CD4-positive, alpha-beta T cell treated with Interleukin-12 subunit alpha and Interleukin-12 subunit beta, for 1 hour (primary cell): ENCODE measurements at regions not wholly inside any gene's neighbourhood (a gene's known extent, or its start where the extent isn't known, plus 50 kb on each side); places are given as distances from the start of the nearest gene placed in this dataset.
"Not testable (repeated sequence)": the region's sequence is repeated elsewhere in the genome, so short reads cannot be mapped to it uniquely, and the experiment has no call there.

Source experiments
- DNase-seq: peaks from one replicate; pipeline ENCODE4 v3.0.0-alpha.2; 2020

- no peak for DNase-seq
These were observed 69.7 kb downstream of the CMAS start for GRCh38 chr12:22115711-22116110.

DNA sequence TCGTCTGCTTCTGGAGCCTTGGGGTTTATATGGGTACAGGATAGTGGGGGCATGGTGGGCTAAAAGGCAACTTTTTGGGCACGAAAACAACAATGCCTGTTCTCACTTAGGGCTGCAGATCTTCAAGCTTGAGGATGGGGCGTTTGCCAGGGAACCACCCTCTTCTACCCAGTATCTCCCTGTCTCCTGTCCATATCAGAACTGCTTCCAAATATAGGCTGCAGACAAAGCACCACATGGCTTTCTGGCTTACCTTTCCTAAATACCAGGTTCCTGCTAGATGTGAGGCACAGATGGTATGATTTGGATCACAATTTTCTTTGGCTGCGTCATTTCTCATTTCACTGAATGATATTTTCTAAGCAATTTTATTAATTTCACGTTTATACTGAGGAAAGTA is 70.4 kb downstream of the CMAS start:
- no peak for DNase-seq

GRCh38 chr12:22117563-22118237 is 71.7 kb downstream of the CMAS start:
- DNase-seq: no peak

GRCh38 chr12:22118238-22118790 is 72.3 kb downstream of the CMAS start:
- DNase-seq: no peak

DNA sequence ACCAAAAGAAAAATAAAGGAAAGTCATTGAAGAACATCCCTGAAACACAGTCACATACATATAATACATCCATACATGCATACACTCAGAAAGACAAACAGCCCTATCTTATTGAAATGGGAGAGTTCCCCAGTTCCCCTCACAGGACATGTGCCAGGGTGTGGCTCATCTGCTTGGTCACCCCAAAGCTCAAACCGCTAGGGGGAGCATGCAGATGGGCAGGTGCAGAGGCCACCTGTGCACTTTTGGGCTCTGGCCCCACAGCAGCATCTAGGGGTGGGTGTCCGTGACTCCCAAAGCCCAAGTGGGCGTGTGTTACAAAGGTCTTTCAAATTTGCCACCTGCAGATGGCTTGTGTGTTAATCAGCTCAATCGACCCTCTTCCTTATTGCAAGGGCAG is 75.2 kb downstream of the CMAS start:
- peak; percentile 50 for DNase-seq

DNA sequence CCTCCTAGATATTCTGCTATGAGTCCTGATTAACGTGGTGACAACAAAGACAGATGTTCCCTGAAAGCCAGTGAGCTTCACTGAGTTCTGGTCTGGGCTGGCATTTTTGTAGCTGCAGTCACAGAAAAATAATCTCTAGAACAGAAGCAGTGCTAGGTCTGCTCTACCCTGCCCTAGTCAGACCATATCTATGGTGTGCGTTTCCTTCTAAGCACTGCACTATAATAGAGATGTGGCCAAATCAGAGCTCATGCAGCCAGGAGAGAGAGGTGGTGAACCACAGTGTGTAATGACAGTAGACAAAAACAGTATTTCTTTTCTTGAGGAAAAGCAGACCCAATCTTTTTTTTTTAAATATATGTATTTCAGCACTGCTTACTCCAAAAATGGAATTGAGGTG is 76.3 kb downstream of the CMAS start:
- DNase-seq: no peak

DNA sequence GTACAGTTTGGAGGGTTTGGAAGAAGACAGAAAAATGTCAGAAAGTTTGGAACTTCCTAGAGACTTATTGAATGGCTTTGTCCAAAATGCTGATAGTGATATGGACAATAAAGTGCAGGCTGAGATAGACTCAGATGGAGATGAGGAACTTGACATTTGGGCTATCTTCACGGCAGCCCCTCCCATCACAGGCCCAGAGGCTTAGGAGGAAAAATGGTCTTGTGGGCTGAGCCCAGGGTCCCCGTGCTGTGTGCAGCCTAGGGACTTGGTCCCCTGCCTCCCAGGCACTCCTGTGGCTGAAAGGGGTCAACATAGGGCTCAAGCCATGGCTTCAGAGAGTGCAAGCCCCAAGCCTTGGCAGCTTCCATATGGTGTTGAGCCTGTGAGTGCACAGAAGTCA is 79.0 kb downstream of the CMAS start:
- DNase-seq: no peak

DNA sequence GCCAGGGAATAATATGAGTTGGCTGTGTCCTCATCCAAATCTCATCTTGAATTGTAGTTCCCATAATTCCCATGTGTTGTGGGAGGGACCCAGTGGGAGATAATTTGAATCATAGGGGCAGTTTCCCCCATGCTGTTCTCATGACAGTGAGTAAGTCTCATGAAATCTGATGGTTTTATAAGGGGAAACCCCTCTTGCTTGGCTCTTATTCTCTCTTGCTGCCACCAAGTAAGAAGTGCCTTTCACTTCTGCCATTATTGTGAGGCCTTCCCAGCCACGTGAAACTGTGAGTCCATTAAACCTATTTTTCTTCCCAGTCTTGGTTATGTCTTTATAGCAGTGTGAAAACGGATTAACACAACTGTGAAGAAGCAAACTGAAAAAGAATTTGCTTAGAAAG is 80.1 kb downstream of the CMAS start:
- DNase-seq: not testable (repeated sequence)

GRCh38 chr12:22126758-22127157 is 80.7 kb downstream of the CMAS start:
- DNase-seq: no peak

- no peak for DNase-seq
These were observed 84.7 kb downstream of the CMAS start for GRCh38 chr12:22130671-22131070.

- DNase-seq: not testable (repeated sequence)
These were observed 90.6 kb downstream of the CMAS start for GRCh38 chr12:22136604-22137117.
